ENCODE measurements at regions not wholly inside any gene's neighbourhood (a gene's known extent, or its start where the extent isn't known, plus 50 kb on each side); places are given as distances from the start of the nearest gene placed in this dataset.
"Not testable (repeated sequence)": the region's sequence is repeated elsewhere in the genome, so short reads cannot be mapped to it uniquely, and the experiment has no call there.

DNA sequence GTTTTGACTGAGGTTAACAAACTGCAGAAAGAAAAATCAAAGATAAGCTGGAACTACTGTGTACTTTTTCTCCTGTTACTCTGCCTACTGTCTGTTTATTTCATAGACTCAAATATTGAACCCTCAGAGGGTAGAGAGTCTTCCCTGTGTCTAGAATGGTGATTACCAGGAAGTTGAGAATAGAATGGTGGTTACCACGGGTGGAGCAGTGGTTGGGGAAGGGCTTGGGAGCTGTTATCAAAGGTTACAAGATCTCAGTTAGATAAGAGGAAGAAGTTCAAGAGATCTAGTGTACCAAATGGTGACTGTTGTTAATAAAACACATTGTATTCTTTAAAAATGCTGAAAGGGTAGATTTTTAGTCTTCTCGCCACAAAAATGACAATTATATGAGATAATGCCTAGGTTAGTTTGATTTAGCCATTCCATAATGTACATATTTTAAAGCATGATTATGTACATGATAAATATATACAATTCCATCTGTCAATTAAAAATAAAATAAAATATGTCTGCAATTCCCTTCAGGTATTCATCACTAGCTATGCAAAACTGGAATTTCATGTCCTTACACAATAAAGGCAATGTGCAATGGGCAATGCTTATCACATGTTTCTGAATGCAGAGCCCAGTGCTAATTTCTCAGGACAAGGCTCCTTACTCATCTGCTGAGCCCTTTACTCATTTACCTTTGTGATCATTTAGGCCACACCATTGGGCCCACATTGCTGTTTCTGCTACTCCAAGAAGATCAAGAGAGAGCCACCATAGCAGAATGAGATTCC is 474.3 kb upstream of the CAMK1G start:
- Histone ChIP-seq H3K9ac (ENCODE audit: low read length) (no peak overlapping the region), H2BK5ac (ENCODE audit: low read length) (no peak overlapping the region), H3K56ac (ENCODE audit: low read length) (no peak overlapping the region), H3K36me3 (ENCODE audit: control insufficient read depth, insufficient read depth, low read length) (no peaks in the 10 kb centered on the region), H3K4me2 (ENCODE audit: low read length) (no peak overlapping the region), H2BK15ac (replicated peaks; ENCODE audit: low read depth) (no peak overlapping the region), H3K4me1 (ENCODE audit: control insufficient read depth, low read depth, low read length) (peaks cover 6% of the 10 kb centered on the region), H3K79me1 (ENCODE audit: low read length) (no peaks in the 10 kb centered on the region), H2BK120ac (ENCODE audit: low read depth, low read length) (no peak overlapping the region), H3K23ac (ENCODE audit: low read length) (no peak overlapping the region), H3K4ac (ENCODE audit: low read depth, low read length) (no peak overlapping the region), H3K4me3 (ENCODE audit: low read length) (no peak overlapping the region), H3K18ac (ENCODE audit: low read length) (no peak overlapping the region), H3K27ac (ENCODE audit: low read depth, low read length) (no peak overlapping the region), H4K8ac (ENCODE audit: low read depth, low read length) (no peak overlapping the region), H4K5ac (ENCODE audit: low read length) (no peak overlapping the region), H3K27me3 (ENCODE audit: insufficient read depth, low read length, poor library complexity) (no peaks in the 10 kb centered on the region), H3K79me2 (ENCODE audit: control insufficient read depth, insufficient read depth, low read length) (no peaks in the 10 kb centered on the region), H2AK5ac (ENCODE audit: low read length) (no peak overlapping the region)
- no peak for DNase-seq
- WGBS (ENCODE audit: extremely low coverage, insufficient coverage, low lambda C conversion rate): no CpG with 5 or more reads among the region's 2 CpGs

DNA sequence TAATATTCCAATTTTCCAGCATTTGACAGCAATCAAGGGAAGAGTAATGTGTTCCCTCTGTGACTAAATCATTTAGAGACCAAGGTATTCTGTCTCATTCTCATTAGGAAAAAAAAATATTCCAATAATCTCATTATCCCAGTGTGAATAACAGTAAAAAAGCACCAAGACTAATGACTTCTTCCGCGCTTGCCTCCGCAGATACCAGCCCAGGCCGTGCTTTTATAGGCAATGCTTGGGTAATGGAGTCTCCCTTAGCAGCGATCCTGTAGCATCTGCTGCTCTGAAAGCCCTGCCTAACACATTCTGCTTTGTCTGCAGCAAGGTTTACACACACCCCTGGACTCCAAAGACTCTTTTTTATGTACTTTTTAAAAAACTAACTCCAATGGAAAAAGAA is 470.0 kb upstream of the CAMK1G start:
- no CpG with 5 or more reads among the region's 5 CpGs for WGBS (ENCODE audit: extremely low coverage, insufficient coverage, low lambda C conversion rate)
- no peak overlapping the region for H3K23ac ChIP-seq (ENCODE audit: low read length)
- no peak overlapping the region for H2BK5ac ChIP-seq (ENCODE audit: low read length)
- no peak overlapping the region for H4K5ac ChIP-seq (ENCODE audit: low read length)
- no peak overlapping the region for H3K4me2 ChIP-seq (ENCODE audit: low read length)
- H3K56ac ChIP-seq (ENCODE audit: low read length): no peak overlapping the region
- H3K36me3 ChIP-seq (ENCODE audit: control insufficient read depth, insufficient read depth, low read length): no peaks in the 10 kb centered on the region
- DNase-seq: no peak
- no peak overlapping the region for H3K18ac ChIP-seq (ENCODE audit: low read length)
- no peak overlapping the region for H3K9ac ChIP-seq (ENCODE audit: low read length)
- no peaks in the 10 kb centered on the region for H3K79me1 ChIP-seq (ENCODE audit: low read length)
- H2AK5ac ChIP-seq (ENCODE audit: low read length): no peak overlapping the region
- H3K4me1 ChIP-seq (ENCODE audit: control insufficient read depth, low read depth, low read length): peaks cover 6% of the 10 kb centered on the region
- H2BK15ac ChIP-seq (replicated peaks; ENCODE audit: low read depth): no peak overlapping the region
- no peak overlapping the region for H3K27ac ChIP-seq (ENCODE audit: low read depth, low read length)
- H3K4me3 ChIP-seq (ENCODE audit: low read length): no peak overlapping the region
- H3K79me2 ChIP-seq (ENCODE audit: control insufficient read depth, insufficient read depth, low read length): no peaks in the 10 kb centered on the region
- no peak overlapping the region for H2BK120ac ChIP-seq (ENCODE audit: low read depth, low read length)
- H3K27me3 ChIP-seq (ENCODE audit: insufficient read depth, low read length, poor library complexity): no peaks in the 10 kb centered on the region
- H3K4ac ChIP-seq (ENCODE audit: low read depth, low read length): no peak overlapping the region
- H4K8ac ChIP-seq (ENCODE audit: low read depth, low read length): no peak overlapping the region

DNA sequence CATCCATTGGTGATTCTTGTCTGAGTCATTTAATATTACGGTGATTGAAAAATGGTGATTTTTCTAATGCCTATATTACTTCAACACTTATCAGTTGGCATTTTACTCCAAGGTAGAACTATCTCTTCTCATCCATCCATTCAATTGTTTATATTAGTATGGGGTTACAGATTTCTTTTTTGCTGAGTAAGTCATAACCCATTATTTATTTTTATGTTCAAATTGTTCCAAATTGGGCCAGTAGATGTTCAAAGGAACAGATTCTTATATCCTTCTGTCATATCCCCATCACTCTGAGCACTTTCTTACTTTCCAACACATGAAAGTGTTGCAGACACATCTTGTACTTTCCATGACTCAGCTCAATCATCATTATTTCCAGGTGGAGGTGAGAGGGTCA is 466.8 kb upstream of the CAMK1G start:
- no peak overlapping the region for H2BK15ac ChIP-seq (replicated peaks; ENCODE audit: low read depth)
- no peaks in the 10 kb centered on the region for H3K79me2 ChIP-seq (ENCODE audit: control insufficient read depth, insufficient read depth, low read length)
- H3K56ac ChIP-seq (ENCODE audit: low read length): no peak overlapping the region
- H3K79me1 ChIP-seq (ENCODE audit: low read length): no peaks in the 10 kb centered on the region
- no peaks in the 10 kb centered on the region for H3K4me1 ChIP-seq (ENCODE audit: control insufficient read depth, low read depth, low read length)
- no peak overlapping the region for H3K4me3 ChIP-seq (ENCODE audit: low read length)
- no peak overlapping the region for H3K4me2 ChIP-seq (ENCODE audit: low read length)
- H2AK5ac ChIP-seq (ENCODE audit: low read length): no peak overlapping the region
- no peak overlapping the region for H2BK120ac ChIP-seq (ENCODE audit: low read depth, low read length)
- H3K9ac ChIP-seq (ENCODE audit: low read length): no peak overlapping the region
- H2BK5ac ChIP-seq (ENCODE audit: low read length): no peak overlapping the region
- no peak overlapping the region for H3K4ac ChIP-seq (ENCODE audit: low read depth, low read length)
- DNase-seq: no peak
- no CpG with 5 or more reads among the region's 1 CpG for WGBS (ENCODE audit: extremely low coverage, insufficient coverage, low lambda C conversion rate)
- no peak overlapping the region for H3K27ac ChIP-seq (ENCODE audit: low read depth, low read length)
- no peaks in the 10 kb centered on the region for H3K27me3 ChIP-seq (ENCODE audit: insufficient read depth, low read length, poor library complexity)
- H4K5ac ChIP-seq (ENCODE audit: low read length): no peak overlapping the region
- H3K36me3 ChIP-seq (ENCODE audit: control insufficient read depth, insufficient read depth, low read length): no peaks in the 10 kb centered on the region
- no peak overlapping the region for H3K18ac ChIP-seq (ENCODE audit: low read length)
- H4K8ac ChIP-seq (ENCODE audit: low read depth, low read length): no peak overlapping the region
- no peak overlapping the region for H3K23ac ChIP-seq (ENCODE audit: low read length)

DNA sequence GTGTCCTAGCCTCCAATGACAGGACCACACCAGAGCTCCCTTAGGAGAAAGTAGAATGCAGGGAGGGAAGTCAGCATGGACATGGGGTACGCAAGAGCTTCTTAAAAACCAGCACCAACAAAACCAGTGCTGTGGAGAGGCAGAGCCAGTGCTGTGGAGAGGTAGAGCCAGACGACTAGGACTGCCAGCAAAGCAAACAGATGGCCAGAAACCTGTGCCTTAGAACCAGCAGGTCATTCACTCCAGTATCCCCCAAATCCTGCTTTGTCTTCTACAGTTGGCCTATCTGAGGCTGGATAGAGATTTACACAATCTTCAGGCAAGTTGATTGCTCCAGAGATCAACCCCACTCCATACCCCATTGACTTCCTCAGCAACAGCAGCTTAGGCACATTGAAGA is 459.9 kb upstream of the CAMK1G start:
- no peak overlapping the region for H2BK5ac ChIP-seq (ENCODE audit: low read length)
- H3K79me2 ChIP-seq (ENCODE audit: control insufficient read depth, insufficient read depth, low read length): no peaks in the 10 kb centered on the region
- no peaks in the 10 kb centered on the region for H3K36me3 ChIP-seq (ENCODE audit: control insufficient read depth, insufficient read depth, low read length)
- no peak overlapping the region for H3K4me2 ChIP-seq (ENCODE audit: low read length)
- no peak overlapping the region for H4K8ac ChIP-seq (ENCODE audit: low read depth, low read length)
- H3K27me3 ChIP-seq (ENCODE audit: insufficient read depth, low read length, poor library complexity): no peaks in the 10 kb centered on the region
- no peak overlapping the region for H3K23ac ChIP-seq (ENCODE audit: low read length)
- H3K9ac ChIP-seq (ENCODE audit: low read length): no peak overlapping the region
- H3K4me3 ChIP-seq (ENCODE audit: low read length): no peak overlapping the region
- H4K5ac ChIP-seq (ENCODE audit: low read length): no peak overlapping the region
- no peaks in the 10 kb centered on the region for H3K4me1 ChIP-seq (ENCODE audit: control insufficient read depth, low read depth, low read length)
- DNase-seq: no peak
- no peak overlapping the region for H3K4ac ChIP-seq (ENCODE audit: low read depth, low read length)
- no peak overlapping the region for H2BK120ac ChIP-seq (ENCODE audit: low read depth, low read length)
- H3K79me1 ChIP-seq (ENCODE audit: low read length): no peaks in the 10 kb centered on the region
- H3K18ac ChIP-seq (ENCODE audit: low read length): no peak overlapping the region
- H2AK5ac ChIP-seq (ENCODE audit: low read length): no peak overlapping the region
- no peak overlapping the region for H3K27ac ChIP-seq (ENCODE audit: low read depth, low read length)
- H3K56ac ChIP-seq (ENCODE audit: low read length): no peak overlapping the region
- no CpG with 5 or more reads among the region's 2 CpGs for WGBS (ENCODE audit: extremely low coverage, insufficient coverage, low lambda C conversion rate)
- H2BK15ac ChIP-seq (replicated peaks; ENCODE audit: low read depth): no peak overlapping the region

DNA sequence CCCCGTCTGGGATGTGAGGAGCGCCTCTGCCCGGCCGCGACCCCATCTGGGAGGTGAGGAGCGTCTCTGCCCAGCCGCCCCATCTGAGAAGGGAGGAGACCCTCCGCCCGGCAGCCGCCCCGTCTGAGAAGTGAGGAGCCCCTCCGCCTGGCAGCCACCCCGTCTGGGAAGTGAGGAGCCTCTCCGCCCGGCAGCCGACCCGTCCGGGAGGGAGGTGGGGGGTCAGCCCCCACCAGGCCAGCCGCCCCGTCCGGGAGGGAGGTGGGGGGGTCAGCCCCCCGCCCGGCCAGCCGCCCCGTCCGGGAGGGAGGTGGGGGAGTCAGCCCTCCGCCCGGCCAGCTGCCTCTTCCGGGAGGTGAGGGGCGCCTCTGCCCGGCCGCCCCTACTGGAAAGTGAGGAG is 454.4 kb upstream of the CAMK1G start:
- no CpG with 5 or more reads among the region's 32 CpGs for WGBS (ENCODE audit: extremely low coverage, insufficient coverage, low lambda C conversion rate)
- not testable (repeated sequence) for H3K4me1 ChIP-seq (ENCODE audit: control insufficient read depth, low read depth, low read length); H4K8ac ChIP-seq (ENCODE audit: low read depth, low read length); H3K79me1 ChIP-seq (ENCODE audit: low read length); H3K4ac ChIP-seq (ENCODE audit: low read depth, low read length); H3K18ac ChIP-seq (ENCODE audit: low read length); H2BK15ac ChIP-seq (replicated peaks; ENCODE audit: low read depth); H2AK5ac ChIP-seq (ENCODE audit: low read length); H3K27ac ChIP-seq (ENCODE audit: low read depth, low read length); H3K36me3 ChIP-seq (ENCODE audit: control insufficient read depth, insufficient read depth, low read length); H2BK120ac ChIP-seq (ENCODE audit: low read depth, low read length); H3K4me2 ChIP-seq (ENCODE audit: low read length); DNase-seq; H3K4me3 ChIP-seq (ENCODE audit: low read length); H3K9ac ChIP-seq (ENCODE audit: low read length); H3K27me3 ChIP-seq (ENCODE audit: insufficient read depth, low read length, poor library complexity); H3K79me2 ChIP-seq (ENCODE audit: control insufficient read depth, insufficient read depth, low read length); H2BK5ac ChIP-seq (ENCODE audit: low read length); H3K56ac ChIP-seq (ENCODE audit: low read length); H3K23ac ChIP-seq (ENCODE audit: low read length); H4K5ac ChIP-seq (ENCODE audit: low read length)

DNA sequence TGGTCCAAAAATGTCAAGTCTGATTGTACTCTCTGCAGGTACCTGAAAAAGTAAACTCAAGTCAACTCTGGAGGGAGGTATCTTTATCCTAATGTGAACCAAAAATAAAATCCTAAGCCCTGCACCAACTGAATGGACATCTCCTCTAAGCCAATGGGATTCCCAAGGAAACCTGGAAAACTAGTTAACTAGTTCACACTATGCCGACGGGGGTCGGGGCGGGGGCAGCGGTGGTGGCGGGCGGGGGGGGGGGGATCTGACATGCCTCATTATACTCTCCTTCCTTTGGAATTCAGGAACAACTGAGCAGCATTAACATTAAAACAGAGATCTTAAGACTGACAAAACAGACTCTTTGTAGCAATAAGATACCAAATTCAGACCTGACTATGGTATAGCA is 452.6 kb upstream of the CAMK1G start:
- Histone ChIP-seq H2BK5ac (ENCODE audit: low read length) (no peak overlapping the region), H3K36me3 (ENCODE audit: control insufficient read depth, insufficient read depth, low read length) (no peaks in the 10 kb centered on the region)
- WGBS (ENCODE audit: extremely low coverage, insufficient coverage, low lambda C conversion rate): no CpG with 5 or more reads among the region's 7 CpGs

More for the DNA sequence above, 452.6 kb upstream of the CAMK1G start:
- Histone ChIP-seq H3K4me1 (ENCODE audit: control insufficient read depth, low read depth, low read length) (peaks cover 2% of the 10 kb centered on the region), H3K9ac (ENCODE audit: low read length) (no peak overlapping the region), H3K4me2 (ENCODE audit: low read length) (no peak overlapping the region), H3K79me2 (ENCODE audit: control insufficient read depth, insufficient read depth, low read length) (no peaks in the 10 kb centered on the region), H2BK120ac (ENCODE audit: low read depth, low read length) (no peak overlapping the region), H2AK5ac (ENCODE audit: low read length) (no peak overlapping the region), H3K27me3 (ENCODE audit: insufficient read depth, low read length, poor library complexity) (no peaks in the 10 kb centered on the region), H4K8ac (ENCODE audit: low read depth, low read length) (no peak overlapping the region), H3K79me1 (ENCODE audit: low read length) (no peaks in the 10 kb centered on the region), H4K5ac (ENCODE audit: low read length) (no peak overlapping the region), H3K18ac (ENCODE audit: low read length) (no peak overlapping the region), H3K56ac (ENCODE audit: low read length) (no peak overlapping the region), H3K4me3 (ENCODE audit: low read length) (no peak overlapping the region), H3K27ac (ENCODE audit: low read depth, low read length) (no peak overlapping the region), H3K4ac (ENCODE audit: low read depth, low read length) (no peak overlapping the region), H3K23ac (ENCODE audit: low read length) (no peak overlapping the region), H2BK15ac (replicated peaks; ENCODE audit: low read depth) (no peak overlapping the region)
- no peak for DNase-seq
